CD4-positive, alpha-beta T cell treated with Interleukin-6 at 100 ng/mL for 8 hours (primary cell): ENCODE measurements at regions not wholly inside any gene's neighbourhood (a gene's known extent, or its start where the extent isn't known, plus 50 kb on each side); places are given as distances from the start of the nearest gene placed in this dataset.

ENCODE experiments used
- DNase-seq: peaks from one replicate; pipeline ENCODE4 v3.0.0-alpha.2; 2020; ENCODE audit warnings: mixed read lengths, low spot score

DNA sequence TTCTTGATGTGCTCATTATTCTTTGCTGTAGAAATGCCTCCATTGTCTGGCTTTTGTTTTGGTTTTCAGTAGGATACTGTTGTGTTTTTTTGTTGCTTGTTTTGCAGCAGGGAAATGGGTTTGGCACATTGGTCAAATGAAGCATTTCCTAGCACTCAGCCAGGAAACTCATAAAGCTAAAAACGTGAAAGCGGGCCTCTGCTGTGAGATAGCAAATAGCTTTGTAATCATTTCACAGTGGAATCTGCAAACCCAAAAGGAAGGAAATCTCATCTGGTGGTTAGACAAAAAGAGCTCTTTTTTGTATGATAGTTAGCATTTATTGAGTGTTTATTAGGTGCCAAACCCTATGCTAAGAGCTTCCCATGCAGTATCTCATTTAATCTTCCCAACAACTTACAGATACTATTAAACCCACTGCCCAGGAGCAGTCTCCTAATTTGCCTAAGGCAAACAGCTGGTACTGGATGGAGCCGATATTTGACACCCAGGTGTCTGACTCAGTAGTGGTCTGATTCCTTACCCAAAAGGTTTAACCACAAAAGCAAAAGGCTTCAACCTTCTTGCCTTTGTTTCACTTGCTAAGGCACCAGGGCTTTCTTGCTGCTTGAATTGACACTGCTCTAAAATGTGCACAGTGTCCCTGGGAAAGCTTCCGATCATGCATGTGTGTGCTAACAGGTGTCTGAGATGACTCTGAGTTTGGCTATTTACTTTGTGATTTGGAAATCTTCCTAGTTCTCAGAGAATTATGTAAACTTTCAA is 527.9 kb upstream of the MDFIC2 start:
- no peak for DNase-seq

DNA sequence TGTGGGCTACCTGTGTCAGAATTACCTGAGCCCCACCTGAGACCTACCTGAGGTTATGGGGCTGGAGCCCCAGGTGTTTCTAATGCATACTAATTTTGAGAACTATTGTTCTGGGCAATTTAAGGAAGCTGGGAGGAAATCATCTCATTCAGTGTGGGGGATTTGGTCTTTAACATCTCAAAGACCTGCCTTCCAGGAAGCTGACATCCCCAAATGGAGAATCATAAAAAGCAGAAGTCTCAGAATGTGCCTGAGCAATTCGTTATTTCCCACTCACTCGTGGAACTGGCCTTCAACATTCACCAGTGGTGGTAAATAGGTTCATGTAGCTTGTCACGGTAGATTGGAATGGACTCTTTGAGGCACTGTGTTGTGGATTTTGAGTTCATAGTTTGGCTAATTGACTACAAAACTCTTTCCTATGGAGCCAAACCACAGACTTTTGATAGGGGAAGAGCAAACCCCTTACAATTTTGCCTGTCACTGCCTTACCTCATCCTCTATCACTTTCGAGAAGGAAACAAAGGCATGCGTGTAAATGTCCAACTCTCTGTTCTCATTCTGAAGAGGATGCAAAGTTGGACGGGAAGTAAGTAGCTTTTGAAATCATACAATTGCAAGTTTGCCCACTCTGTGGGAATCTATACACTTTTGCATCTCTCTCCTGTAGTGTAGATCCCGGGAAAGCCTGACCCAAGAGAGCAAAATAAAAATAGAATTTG is 521.0 kb upstream of the MDFIC2 start:
- DNase-seq: no peak

DNA sequence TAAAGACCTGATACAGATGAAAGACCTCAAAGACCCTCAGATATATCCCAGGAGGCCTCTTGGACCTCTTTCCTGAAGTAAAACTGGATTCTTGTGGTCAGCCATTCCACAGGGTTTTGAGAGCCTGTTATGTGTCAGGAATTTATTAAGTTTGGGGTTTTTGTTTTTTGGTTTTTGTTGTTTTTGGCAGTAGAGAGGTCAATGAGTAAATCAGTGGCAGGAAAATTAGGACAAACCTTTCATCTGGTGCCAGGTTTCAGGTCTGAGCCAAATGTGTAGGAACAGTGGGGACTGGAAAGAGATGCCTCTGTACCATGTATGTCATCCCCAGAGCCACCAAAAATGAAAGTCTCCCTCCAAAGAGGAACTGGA is 520.4 kb upstream of the MDFIC2 start:
- no peak for DNase-seq

DNA sequence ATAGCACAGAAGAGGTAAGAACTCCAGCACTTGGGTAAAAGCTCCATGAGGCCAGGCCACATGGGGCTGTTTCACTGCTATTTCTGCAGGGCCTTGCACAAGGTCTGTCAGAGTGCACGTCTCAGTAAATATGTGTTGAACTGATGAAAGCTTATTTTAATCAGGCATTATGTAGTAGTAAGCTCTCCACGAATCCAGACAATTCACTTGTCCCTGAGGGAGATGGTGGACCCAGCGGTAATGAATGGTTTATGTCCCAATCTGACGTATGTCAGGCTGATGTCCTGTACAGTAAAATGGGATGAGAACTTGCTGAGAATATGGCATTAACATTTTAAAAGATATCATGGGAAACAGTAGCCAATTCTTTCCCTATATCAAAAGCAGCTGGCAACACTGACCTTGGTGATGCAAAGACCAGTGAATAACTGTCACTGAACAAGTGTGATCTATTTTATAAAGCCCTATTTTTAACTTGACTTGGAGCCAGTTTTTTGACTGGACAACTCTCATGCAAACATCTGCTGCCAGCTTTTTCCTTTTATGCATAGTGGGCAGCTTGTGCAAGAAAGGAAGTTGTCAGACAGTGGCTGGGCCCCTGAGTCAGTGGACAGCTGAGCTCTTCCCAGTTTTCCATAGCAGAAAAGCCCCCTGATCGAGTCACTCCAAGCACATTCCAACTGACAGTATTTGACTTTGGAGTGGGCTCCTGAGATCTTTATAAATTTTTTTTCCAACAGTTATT is 519.8 kb upstream of the MDFIC2 start:
- no peak for DNase-seq

DNA sequence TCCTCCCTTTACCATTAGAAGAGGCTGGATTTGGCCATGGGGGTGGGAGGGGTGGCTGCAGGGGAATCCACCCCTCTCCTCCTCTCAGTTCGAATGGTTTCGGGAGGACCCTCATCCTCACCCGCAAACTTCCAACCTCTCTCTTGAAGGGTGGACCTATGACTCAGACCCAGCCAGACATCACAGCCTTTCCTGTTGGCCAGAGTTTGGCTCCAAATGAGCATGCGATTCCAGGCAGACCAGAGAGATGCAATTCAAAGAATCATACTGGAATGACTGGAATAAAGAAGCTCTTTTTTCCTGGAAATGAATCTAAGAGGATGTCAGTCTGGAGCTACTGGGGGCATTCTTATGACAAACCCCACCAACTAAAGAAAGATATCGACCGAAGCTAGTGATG is 516.7 kb upstream of the MDFIC2 start:
- no peak for DNase-seq

DNA sequence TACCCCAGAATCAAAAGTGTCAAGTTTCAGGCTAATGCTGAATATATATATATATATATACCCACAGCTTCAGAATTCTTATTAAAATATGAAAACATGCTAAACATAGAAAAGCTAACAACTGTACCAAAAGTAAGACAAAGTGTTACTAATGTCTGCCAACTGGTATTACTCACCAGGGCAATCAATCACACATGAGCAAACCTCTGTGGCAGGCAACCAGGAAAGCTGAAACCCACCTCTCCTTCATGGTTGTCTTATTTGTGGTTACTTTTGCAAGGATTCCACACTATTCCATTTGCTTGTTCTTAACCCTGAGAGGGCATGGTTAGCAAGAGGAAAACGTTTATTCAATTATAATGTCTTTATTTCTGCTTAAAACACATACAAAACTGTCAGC is 512.3 kb upstream of the MDFIC2 start:
- DNase-seq: no peak

DNA sequence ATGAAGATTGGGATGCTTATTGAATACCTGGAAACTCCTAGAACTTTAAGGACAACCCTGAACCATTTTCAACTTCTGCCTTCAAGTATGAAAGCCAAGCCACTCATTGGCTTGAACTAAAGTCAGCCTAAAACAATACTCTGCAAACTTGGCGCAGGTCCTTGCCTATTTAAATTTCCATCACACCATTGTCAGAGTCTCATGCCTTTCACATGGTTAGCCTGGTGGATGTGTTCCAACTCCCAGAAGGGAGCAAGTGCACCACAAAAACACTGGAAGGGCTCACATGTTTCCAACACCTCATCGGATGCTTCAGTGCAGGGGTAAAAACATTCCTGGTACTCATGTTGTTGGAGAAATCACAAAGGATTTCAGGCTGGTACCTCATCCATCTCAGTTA is 511.6 kb upstream of the MDFIC2 start:
- no peak for DNase-seq

DNA sequence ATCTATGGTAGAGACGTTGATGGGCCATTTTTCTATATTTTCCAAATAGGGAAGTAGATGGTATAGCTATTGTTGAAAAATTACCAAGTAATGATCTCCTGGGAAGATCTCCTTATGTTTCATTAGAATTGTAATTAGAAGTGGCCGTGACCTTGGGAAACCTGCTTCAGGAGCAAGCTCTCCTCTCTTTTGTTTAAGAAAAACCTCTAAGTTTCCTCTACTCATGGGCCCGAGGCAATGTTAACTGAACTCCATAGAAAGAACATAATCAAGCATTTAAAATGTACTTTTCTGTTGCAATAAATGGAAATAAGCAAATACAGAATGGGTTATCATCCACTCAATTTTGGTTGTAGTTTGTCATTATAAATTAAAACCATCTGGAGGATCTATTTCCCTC is 511.2 kb upstream of the MDFIC2 start:
- no peak for DNase-seq

DNA sequence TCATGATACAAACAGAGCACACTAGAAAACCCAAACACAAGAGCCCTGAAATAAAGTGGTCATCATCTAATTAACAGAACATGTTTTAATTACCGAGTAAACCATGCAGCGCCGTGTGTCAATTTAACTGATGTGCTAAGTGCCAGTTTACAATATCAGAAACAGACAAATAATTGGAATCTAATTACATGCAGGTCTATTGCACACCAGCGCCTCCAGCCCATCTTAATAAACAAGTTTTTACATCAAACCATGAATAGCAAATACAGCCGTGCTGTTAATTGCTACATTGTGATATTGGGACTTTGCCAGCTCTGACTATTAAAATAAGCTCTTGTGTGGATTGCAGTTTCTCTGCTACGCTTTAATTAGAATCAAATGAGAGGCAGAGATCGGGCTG is 510.2 kb upstream of the MDFIC2 start:
- DNase-seq: no peak

DNA sequence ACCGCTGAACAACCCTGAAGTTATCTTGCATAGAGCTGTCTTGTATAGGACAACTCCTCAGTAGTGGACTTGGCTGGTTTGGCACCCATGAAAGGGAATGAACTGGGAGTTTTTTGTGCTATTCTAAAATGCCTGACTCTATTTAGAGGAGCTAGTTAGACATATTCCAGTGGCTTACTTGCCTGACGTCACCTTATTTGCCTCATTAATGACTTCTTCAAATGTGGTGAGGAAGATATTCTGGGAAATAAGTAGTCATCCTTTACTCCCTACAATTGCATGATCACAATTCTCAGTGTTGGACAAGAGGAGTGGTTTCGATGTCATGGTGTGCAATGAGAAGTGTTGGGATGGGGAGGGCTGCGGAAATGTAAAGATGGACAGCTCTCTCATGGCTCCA is 509.2 kb upstream of the MDFIC2 start:
- DNase-seq: no peak

DNA sequence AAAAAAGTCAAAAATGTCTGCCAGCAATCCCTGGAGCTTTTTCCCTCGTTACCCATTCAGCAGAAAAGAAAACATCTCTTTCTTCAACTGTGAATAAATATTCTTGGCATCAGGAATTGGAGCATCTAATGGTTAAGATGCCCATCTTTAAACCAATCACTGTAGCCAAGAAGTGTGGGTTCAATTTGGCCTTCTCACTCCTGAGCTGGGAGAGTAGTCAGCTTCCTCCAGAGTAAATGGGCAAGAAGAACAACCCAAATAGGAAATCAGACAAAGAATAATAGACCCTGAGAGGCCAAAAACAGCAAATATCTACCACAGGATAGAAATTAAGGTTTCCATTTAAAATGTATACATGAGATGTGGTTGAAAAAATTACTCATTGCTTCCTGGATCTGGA is 508.0 kb upstream of the MDFIC2 start:
- DNase-seq: no peak

DNA sequence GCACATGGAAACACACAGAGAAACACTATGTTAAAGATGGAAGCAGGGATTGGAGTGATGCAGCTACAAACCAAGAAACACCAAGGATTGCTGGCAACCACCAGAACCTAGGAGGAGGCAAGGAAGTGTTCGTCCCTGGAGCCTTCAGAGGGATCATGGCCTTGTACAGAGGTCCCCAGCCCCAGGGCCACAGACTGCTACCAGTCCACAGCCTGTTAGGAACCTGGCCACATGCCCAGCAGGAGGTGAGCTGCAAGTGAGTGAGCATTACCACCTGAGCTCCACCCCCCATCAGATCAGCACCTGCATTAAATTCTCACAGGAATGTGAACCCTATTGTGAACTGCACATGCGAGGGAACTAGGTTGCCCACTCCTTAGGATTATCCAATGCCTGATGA is 505.7 kb upstream of the MDFIC2 start:
- no peak for DNase-seq

DNA sequence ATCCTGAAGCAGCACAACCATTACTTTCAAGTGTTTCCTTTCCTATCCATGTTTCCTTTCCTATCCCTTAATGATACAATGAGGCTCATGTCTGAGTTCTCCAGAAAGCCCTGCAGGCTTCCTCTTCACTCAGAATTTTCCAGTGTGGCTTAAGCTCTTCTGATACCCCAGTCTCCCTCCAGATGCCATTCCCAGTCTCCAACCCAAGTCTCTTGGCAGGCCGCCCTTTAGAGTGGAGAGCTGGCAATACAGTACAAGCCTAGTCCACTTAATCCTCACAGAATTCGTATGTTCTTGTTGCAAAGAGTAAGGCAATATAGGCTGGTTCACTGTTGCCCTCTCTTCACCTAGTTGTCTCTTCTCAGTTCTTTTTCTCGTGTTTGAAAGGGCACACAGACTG is 503.9 kb upstream of the MDFIC2 start:
- no peak for DNase-seq

DNA sequence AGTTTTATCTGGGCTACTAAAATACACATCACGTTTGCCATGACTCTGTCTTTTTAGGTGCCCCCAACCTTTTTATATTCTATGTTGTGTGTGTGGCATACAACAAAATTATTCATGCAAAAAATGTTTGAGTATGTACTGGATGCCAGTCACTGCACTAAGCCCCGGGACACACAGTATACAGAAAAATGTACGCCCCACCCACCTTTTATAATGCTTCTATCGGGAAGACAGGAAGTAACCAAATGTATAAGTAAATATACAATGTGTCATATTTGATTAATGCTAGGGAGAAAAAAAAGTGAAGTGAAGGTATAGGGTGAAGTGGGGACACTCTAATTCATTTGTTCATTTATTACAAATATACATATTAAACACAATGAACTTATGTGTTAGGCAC is 503.4 kb upstream of the MDFIC2 start:
- DNase-seq: no peak

DNA sequence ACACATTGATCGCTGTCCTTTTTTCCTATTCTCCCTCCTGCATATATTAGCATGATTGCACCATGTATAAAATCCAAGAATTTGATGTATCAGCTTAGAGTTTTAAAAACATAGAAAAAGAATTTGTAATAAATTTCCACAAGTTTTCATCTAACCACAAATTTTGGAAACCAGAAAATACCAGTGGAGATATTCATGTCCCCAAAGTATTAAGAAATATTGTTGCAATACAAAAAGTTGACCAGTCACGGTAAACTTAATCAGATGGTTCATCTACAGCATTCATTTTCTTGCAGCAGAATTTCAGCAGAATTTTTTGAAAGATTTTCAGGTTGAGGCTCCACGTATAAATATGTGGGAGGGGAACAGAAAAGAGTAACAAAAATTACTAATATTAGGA is 500.9 kb upstream of the MDFIC2 start:
- no peak for DNase-seq

DNA sequence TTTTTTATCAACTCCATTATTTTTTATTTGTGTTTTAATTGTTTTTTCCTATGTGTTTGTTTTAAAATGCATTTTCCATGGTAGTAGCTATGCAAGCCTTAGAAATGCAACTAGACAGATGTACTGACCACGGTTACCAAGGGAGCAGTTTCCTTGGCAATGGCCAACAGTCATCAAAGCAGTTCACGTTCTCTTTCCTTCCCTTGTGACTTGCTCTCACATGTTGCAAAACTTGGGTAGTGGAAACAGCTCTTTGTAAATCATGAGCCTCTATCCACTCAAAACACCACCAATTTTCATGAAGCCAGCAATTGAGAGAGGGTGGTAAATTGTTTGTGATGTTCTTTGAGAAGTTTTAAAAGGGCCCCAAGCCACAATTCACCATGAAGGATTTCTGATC is 499.4 kb upstream of the MDFIC2 start:
- no peak for DNase-seq

DNA sequence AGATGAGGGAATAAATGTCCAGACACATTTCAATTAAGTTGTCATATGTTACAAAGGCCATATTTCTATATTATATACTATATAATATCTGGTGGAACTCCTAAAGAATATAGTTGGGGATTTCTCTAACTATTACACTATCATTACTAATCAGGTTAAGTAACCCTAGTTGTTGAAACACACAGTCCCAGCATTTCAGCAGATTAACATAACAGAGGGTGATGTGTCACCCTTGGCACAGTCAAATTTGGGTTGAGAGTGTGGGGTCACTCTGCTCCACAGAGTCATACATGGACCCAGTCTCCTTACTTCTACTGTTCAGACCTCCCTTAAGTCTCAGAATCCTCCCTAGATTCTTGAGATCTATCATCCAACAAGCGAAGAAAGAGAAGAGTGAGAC is 496.4 kb upstream of the MDFIC2 start:
- no peak for DNase-seq

DNA sequence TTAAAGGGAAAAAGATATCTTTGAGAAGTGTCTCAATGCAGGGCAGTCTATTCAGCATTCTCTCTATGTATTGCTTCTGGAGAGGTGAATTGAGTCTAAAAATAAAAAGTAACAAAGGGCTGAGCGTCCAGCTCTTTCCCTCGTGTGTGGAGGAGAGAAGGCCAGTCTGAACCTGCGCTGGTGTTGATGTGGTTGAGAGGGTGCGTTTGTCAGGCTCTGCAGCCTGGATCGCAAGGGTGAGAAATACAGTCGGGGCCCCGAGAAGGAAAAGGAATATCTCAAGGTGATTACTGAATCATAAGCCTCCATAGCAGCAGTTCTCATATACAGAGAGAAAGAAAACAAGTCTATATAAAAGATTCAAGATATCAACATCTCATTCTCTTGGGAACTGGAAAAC is 494.1 kb upstream of the MDFIC2 start:
- DNase-seq: no peak

DNA sequence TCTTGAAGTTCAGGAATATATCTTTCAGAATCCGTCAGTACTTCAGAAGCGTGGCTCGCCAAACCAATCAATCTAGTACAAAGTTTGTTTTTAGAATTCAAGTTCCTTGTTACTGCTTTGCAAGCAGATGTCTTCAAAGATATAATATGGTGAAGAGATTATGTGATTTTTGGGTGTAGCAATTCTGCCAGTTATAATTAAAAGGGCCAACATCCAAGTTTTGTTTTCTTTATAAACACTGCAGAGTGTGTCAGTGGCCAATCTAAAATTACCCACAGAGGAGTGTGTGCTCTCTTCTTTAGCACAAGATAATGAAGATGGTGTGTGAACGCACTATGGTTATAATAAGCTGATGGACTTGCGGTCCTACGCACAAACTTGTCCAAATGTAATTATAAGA is 493.6 kb upstream of the MDFIC2 start:
- DNase-seq: no peak

DNA sequence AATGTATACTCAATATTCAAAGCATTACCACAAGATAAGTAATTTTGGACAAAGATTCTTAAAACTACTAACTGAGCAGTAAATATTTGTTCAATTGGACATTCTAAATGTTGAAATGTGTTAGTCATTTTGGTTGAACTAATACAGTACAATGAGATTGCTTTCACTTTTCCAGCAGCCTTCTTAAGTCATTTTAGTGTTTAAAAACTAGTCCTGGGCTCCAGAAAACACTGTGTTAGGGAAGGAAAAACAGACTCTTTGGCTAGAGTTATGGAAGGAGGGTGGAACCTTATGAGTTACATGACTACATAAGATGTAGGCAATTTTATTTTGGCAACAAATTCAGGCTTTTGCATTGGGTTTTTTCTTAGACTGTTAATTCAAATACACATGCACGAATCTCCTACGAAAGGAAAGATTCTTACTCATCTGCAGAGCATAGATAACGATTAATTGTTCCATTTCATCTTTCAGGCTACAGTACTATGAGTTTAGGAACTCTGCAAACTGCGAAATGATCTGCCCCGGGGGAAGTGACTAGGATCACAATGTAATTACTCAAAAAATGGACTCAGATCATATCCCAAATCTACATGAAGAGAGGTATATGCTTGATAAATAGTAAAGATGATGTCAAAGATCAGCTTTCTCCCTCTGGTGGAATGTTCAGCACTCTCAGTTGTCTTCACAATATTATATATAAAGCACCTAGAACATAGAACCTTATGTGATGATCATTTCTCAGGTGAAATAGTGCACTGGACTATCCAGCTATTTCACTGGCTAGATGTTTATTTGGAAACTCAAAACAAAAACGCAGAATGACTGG is 492.8 kb upstream of the MDFIC2 start:
- DNase-seq: no peak

DNA sequence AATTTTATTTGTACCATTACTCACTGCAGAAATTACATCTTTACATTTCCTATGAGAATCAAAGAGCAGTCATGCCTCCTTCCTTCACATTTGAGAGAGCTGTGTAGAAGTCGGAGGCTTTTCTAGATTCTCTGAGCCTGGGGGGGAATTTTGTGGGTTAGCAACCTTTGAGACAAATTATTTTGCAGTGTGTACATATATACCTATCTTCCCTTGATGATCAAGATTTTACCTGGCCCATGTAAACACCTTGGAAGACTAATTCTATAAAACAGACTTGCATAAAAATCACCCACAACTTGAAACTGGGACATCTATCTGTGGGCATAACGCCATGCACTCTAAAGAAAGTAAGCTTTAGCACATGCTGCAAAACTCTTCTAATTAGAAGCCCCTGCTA is 491.5 kb upstream of the MDFIC2 start:
- no peak for DNase-seq

DNA sequence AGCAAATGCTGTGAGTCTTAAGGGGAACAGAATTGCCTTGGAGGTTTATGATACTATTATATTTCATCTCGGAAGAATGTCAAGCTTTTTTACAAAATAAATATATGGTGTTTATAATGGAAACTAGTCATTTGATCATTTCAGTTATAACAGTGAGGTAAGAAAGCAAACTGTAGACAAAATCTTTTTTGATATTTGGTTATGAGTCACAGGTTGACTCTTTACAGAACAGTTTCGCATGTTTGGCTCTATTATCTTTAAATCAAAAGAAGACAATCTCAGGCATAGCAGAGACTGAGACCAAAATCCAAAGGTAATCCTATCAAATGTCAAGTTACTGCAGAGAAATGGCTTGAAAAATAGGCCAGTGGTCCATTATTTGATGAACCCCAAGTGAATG is 490.9 kb upstream of the MDFIC2 start:
- no peak for DNase-seq
